ENCODE measurements at regions not wholly inside any gene's neighbourhood (a gene's known extent, or its start where the extent isn't known, plus 50 kb on each side); places are given as distances from the start of the nearest gene placed in this dataset.
A peak's percentile ranks its signal among the peaks of the same experiment; 100 is the strongest.
"Not testable (repeated sequence)": the region's sequence is repeated elsewhere in the genome, so short reads cannot be mapped to it uniquely, and the experiment has no call there.

GRCh38 chr4:22593933-22594332 is 78.1 kb upstream of the ADGRA3 start:
- H3K27ac Mint-ChIP-seq (ENCODE audit: unreplicated experiment) = no peak overlapping the region
- H3K27me3 Mint-ChIP-seq (ENCODE audit: unreplicated experiment) = peaks cover 3% of the 10 kb centered on the region
- no peak for TF ChIP-seq CTCF (IDR thresholded peaks at IDR 0.05; ENCODE audit: partially characterized antibody, unreplicated experiment)
- H3K4me1 Mint-ChIP-seq (ENCODE audit: low read depth, unreplicated experiment) = peaks cover 8% of the 10 kb centered on the region
- no peaks in the 10 kb centered on the region for H3K9me3 Mint-ChIP-seq (ENCODE audit: unreplicated experiment)
- no peak for DNase-seq
- H3K36me3 Mint-ChIP-seq (ENCODE audit: unreplicated experiment) = no peaks in the 10 kb centered on the region
- H3K4me3 Mint-ChIP-seq (ENCODE audit: unreplicated experiment) = no peak overlapping the region

GRCh38 chr4:22595684-22596083 is 79.8 kb upstream of the ADGRA3 start:
- TF ChIP-seq CTCF (IDR thresholded peaks at IDR 0.05; ENCODE audit: partially characterized antibody, unreplicated experiment) = no peak

DNA sequence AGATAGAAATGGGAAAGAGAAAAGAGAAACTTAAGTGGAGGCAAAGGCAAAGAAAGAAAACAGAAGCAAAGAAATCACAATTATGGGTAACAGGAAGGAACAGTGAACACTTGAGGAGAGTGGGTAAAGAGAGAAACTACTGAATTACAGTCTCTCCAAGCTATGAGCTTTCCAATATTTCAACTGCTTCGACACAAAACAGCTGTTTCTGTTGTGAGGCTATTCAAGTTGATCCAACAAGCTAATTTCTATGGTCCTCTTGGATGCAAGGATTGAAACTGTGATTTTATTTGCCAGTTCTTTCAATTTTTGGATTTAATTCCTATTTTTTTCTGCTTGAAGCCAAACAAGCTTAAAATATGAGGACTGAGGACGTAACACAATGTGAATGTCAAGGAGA is 80.5 kb upstream of the ADGRA3 start:
- no peak for TF ChIP-seq CTCF (IDR thresholded peaks at IDR 0.05; ENCODE audit: partially characterized antibody, unreplicated experiment)
- H3K27ac Mint-ChIP-seq (ENCODE audit: unreplicated experiment) = no peak overlapping the region
- H3K4me3 Mint-ChIP-seq (ENCODE audit: unreplicated experiment) = no peak overlapping the region
- H3K4me1 Mint-ChIP-seq (ENCODE audit: low read depth, unreplicated experiment) = peaks cover 8% of the 10 kb centered on the region
- peaks cover 5% of the 10 kb centered on the region for H3K27me3 Mint-ChIP-seq (ENCODE audit: unreplicated experiment)
- no peaks in the 10 kb centered on the region for H3K36me3 Mint-ChIP-seq (ENCODE audit: unreplicated experiment)
- H3K9me3 Mint-ChIP-seq (ENCODE audit: unreplicated experiment) = no peaks in the 10 kb centered on the region
- no peak for DNase-seq

More at GRCh38 chr4:22595684-22596083, 79.8 kb upstream of the ADGRA3 start:
- Mint-ChIP-seq H3K27ac (ENCODE audit: unreplicated experiment) (no peak overlapping the region), H3K36me3 (ENCODE audit: unreplicated experiment) (no peaks in the 10 kb centered on the region), H3K4me3 (ENCODE audit: unreplicated experiment) (no peak overlapping the region), H3K4me1 (ENCODE audit: low read depth, unreplicated experiment) (peaks cover 8% of the 10 kb centered on the region), H3K27me3 (ENCODE audit: unreplicated experiment) (peaks cover 5% of the 10 kb centered on the region), H3K9me3 (ENCODE audit: unreplicated experiment) (no peaks in the 10 kb centered on the region)
- no peak for DNase-seq

- no peak for DNase-seq
- Mint-ChIP-seq H3K36me3 (ENCODE audit: unreplicated experiment) (no peaks in the 10 kb centered on the region), H3K4me1 (ENCODE audit: low read depth, unreplicated experiment) (peaks cover 8% of the 10 kb centered on the region), H3K9me3 (ENCODE audit: unreplicated experiment) (no peaks in the 10 kb centered on the region), H3K27me3 (ENCODE audit: unreplicated experiment) (peaks cover 5% of the 10 kb centered on the region), H3K4me3 (ENCODE audit: unreplicated experiment) (peak overlapping the region; percentile 58), H3K27ac (ENCODE audit: unreplicated experiment) (no peak overlapping the region)
- no peak for TF ChIP-seq CTCF (IDR thresholded peaks at IDR 0.05; ENCODE audit: partially characterized antibody, unreplicated experiment)
Observed at GRCh38 chr4:22597471-22597870, 81.6 kb upstream of the ADGRA3 start.

DNA sequence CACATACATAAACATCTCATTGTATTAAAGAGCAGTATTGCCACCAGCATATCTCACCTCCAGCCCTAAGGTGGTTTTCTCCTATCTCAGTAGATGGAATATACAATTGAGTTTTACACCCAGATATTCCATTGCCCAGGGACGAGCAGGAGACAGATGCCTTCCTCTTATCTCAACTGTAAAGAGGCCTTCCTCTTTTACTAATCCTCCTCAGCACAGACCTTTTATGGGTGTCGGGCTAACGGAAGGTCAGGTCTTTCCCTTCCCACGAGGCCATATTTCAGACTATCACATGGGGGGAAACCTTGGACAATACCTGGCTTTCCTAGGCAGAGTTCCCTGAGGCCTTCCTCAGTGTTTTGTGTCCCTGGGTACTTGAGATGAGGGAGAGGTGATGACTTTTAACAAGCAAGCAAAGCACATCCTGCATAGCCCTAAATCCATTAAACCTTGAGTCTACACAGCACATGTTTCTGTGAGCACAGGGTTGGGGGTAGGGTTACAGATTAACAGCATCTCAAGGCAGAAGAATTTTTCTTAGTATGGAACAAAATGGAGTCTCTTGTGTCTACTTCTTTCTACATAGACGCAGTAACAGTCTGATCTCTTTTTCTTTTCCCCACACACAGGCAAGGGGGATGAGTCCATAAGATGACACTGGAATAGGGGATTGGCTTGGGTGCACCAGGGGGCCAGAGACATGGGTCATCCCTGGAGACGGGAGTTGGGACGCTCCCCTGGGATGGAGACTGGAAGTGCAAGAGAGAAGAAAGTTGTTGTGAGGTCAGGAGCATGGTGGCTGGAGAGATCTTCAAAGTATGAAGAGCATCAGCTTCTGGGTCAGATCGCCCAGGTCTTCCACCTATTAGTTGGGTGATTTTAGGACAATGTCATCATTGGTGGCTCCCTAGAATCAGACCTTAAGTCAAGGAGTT is 82.5 kb upstream of the ADGRA3 start:
- not testable (repeated sequence) for H3K36me3 Mint-ChIP-seq (ENCODE audit: unreplicated experiment); DNase-seq; H3K4me1 Mint-ChIP-seq (ENCODE audit: low read depth, unreplicated experiment); H3K4me3 Mint-ChIP-seq (ENCODE audit: unreplicated experiment); H3K27ac Mint-ChIP-seq (ENCODE audit: unreplicated experiment); H3K9me3 Mint-ChIP-seq (ENCODE audit: unreplicated experiment); H3K27me3 Mint-ChIP-seq (ENCODE audit: unreplicated experiment)

GRCh38 chr4:22599228-22599928 is 83.5 kb upstream of the ADGRA3 start:
- H3K27ac Mint-ChIP-seq (ENCODE audit: unreplicated experiment); H3K36me3 Mint-ChIP-seq (ENCODE audit: unreplicated experiment); H3K27me3 Mint-ChIP-seq (ENCODE audit: unreplicated experiment); H3K4me3 Mint-ChIP-seq (ENCODE audit: unreplicated experiment); H3K9me3 Mint-ChIP-seq (ENCODE audit: unreplicated experiment); DNase-seq; H3K4me1 Mint-ChIP-seq (ENCODE audit: low read depth, unreplicated experiment): not testable (repeated sequence)

- H3K4me3 Mint-ChIP-seq (ENCODE audit: unreplicated experiment); H3K27ac Mint-ChIP-seq (ENCODE audit: unreplicated experiment): not testable (repeated sequence)
Observed at GRCh38 chr4:22599929-22600432, 84.1 kb upstream of the ADGRA3 start.

GRCh38 chr4:22601638-22602037 is 85.8 kb upstream of the ADGRA3 start:
- H3K4me3 Mint-ChIP-seq (ENCODE audit: unreplicated experiment); DNase-seq; H3K36me3 Mint-ChIP-seq (ENCODE audit: unreplicated experiment); H3K27ac Mint-ChIP-seq (ENCODE audit: unreplicated experiment); H3K27me3 Mint-ChIP-seq (ENCODE audit: unreplicated experiment); H3K9me3 Mint-ChIP-seq (ENCODE audit: unreplicated experiment): not testable (repeated sequence)
- H3K4me1 Mint-ChIP-seq (ENCODE audit: low read depth, unreplicated experiment) = peaks cover 12% of the 10 kb centered on the region

More at GRCh38 chr4:22599929-22600432, 84.1 kb upstream of the ADGRA3 start:
- H3K27me3 Mint-ChIP-seq (ENCODE audit: unreplicated experiment); H3K4me1 Mint-ChIP-seq (ENCODE audit: low read depth, unreplicated experiment); DNase-seq; H3K9me3 Mint-ChIP-seq (ENCODE audit: unreplicated experiment); H3K36me3 Mint-ChIP-seq (ENCODE audit: unreplicated experiment): not testable (repeated sequence)
